ENCODE measurements at regions not wholly inside any gene's neighbourhood (a gene's known extent, or its start where the extent isn't known, plus 50 kb on each side); places are given as distances from the start of the nearest gene placed in this dataset.

- TF ChIP-seq, protein P1, sequence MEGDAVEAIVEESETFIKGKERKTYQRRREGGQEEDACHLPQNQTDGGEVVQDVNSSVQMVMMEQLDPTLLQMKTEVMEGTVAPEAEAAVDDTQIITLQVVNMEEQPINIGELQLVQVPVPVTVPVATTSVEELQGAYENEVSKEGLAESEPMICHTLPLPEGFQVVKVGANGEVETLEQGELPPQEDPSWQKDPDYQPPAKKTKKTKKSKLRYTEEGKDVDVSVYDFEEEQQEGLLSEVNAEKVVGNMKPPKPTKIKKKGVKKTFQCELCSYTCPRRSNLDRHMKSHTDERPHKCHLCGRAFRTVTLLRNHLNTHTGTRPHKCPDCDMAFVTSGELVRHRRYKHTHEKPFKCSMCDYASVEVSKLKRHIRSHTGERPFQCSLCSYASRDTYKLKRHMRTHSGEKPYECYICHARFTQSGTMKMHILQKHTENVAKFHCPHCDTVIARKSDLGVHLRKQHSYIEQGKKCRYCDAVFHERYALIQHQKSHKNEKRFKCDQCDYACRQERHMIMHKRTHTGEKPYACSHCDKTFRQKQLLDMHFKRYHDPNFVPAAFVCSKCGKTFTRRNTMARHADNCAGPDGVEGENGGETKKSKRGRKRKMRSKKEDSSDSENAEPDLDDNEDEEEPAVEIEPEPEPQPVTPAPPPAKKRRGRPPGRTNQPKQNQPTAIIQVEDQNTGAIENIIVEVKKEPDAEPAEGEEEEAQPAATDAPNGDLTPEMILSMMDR (IDR thresholded peaks at IDR 0.05): no peak
- no peak for TF ChIP-seq POLR2AphosphoS5 (IDR thresholded peaks at IDR 0.05)
- no peak for TF ChIP-seq POLR2A (IDR thresholded peaks at IDR 0.05)
- TF ChIP-seq EP300 (IDR thresholded peaks at IDR 0.05; ENCODE audit: low read depth): no peak
Measured at GRCh38 chr5:163867738-163868137, 362.3 kb downstream of the MAT2B start.

Measured in transverse colon (tissue), 4 donors.